HL-60 (cell line): ENCODE measurements at regions not wholly inside any gene's neighbourhood (a gene's known extent, or its start where the extent isn't known, plus 50 kb on each side); places are given as distances from the start of the nearest gene placed in this dataset.

Experiments used
- POLR2AphosphoS5 ChIP-seq: IDR thresholded peaks from 2 replicates; pipeline ENCODE4 v1.6.1; 2012; ENCODE audit warnings: low read depth
- TF ChIP-seq, protein P1 (sequence below): IDR thresholded peaks from one replicate; pipeline ENCODE4 v1.5.1; 2011; ENCODE audit warnings: low read length, control low read depth, inconsistent platforms; ENCODE audit not compliant: insufficient read depth
- TF ChIP-seq, protein P2 (sequence below): IDR thresholded peaks from 2 replicates; pipeline ENCODE4 v1.6.1; 2012; ENCODE audit warnings: low read depth; ENCODE audit not compliant: insufficient replicate concordance

DNA sequence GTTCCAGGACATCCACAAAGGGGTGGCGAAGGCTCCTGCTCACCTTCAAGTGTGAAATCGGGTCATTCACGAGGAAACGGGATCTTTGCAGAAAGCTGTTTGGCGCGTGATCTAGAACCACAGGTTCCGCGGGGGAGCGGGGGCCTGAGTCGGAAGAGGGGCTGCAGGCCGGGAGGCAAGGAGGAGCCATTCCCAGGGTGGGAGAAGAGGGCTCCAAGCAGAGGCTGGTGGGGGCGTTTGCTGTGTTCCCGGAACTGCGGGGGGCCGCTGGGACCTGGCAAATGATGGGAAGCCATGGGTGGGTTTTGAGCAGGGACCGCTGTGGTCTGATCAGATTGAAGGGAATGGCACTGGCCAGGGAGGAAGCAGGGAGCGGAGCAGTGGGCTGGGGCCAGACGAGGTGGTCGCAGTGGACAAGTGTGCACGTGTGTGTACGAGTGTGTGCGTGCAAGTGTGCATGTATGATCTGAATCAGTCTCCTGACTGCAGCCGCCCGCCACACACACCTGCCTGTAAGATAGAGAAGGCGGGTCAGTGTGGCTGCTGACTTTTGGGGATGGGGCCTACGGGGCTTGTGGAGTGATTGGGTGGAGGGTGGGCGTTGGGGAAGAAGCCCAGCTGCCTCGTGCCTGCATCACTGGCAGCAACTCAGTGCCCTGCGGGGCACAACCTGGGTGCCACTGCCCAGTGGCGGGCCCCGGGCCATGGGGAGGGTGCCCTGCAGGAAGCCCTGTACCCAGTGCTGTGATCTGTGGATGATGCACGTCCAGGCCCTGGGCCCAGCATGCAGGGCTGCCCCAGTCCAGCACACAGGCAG is 141.9 kb downstream of the KIF26A start:
- TF ChIP-seq, protein P1, sequence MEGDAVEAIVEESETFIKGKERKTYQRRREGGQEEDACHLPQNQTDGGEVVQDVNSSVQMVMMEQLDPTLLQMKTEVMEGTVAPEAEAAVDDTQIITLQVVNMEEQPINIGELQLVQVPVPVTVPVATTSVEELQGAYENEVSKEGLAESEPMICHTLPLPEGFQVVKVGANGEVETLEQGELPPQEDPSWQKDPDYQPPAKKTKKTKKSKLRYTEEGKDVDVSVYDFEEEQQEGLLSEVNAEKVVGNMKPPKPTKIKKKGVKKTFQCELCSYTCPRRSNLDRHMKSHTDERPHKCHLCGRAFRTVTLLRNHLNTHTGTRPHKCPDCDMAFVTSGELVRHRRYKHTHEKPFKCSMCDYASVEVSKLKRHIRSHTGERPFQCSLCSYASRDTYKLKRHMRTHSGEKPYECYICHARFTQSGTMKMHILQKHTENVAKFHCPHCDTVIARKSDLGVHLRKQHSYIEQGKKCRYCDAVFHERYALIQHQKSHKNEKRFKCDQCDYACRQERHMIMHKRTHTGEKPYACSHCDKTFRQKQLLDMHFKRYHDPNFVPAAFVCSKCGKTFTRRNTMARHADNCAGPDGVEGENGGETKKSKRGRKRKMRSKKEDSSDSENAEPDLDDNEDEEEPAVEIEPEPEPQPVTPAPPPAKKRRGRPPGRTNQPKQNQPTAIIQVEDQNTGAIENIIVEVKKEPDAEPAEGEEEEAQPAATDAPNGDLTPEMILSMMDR = no peak
- TF ChIP-seq POLR2AphosphoS5 = no peak
- TF ChIP-seq, protein P2, sequence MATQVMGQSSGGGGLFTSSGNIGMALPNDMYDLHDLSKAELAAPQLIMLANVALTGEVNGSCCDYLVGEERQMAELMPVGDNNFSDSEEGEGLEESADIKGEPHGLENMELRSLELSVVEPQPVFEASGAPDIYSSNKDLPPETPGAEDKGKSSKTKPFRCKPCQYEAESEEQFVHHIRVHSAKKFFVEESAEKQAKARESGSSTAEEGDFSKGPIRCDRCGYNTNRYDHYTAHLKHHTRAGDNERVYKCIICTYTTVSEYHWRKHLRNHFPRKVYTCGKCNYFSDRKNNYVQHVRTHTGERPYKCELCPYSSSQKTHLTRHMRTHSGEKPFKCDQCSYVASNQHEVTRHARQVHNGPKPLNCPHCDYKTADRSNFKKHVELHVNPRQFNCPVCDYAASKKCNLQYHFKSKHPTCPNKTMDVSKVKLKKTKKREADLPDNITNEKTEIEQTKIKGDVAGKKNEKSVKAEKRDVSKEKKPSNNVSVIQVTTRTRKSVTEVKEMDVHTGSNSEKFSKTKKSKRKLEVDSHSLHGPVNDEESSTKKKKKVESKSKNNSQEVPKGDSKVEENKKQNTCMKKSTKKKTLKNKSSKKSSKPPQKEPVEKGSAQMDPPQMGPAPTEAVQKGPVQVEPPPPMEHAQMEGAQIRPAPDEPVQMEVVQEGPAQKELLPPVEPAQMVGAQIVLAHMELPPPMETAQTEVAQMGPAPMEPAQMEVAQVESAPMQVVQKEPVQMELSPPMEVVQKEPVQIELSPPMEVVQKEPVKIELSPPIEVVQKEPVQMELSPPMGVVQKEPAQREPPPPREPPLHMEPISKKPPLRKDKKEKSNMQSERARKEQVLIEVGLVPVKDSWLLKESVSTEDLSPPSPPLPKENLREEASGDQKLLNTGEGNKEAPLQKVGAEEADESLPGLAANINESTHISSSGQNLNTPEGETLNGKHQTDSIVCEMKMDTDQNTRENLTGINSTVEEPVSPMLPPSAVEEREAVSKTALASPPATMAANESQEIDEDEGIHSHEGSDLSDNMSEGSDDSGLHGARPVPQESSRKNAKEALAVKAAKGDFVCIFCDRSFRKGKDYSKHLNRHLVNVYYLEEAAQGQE = no peak
